NCI-H1694 treated with DMSO at 0.1 percent for 48 hours (cell line): ENCODE measurements at regions not wholly inside any gene's neighbourhood (a gene's known extent, or its start where the extent isn't known, plus 50 kb on each side); places are given as distances from the start of the nearest gene placed in this dataset.

Source experiments
- DNase-seq: peaks from one replicate; lab custom pipeline; 2025; lab: John Stamatoyannopoulos, UW

GRCh38 chr2:226079671-226080181, 680.2 kb downstream of the NYAP2 start:
- DNase-seq = no peak

GRCh38 chr2:226079196-226079595, 679.7 kb downstream of the NYAP2 start:
- DNase-seq = no peak

GRCh38 chr2:226078666-226079065, 679.2 kb downstream of the NYAP2 start:
- no peak for DNase-seq

- no peak for DNase-seq
These were observed 678.3 kb downstream of the NYAP2 start for GRCh38 chr2:226077841-226078240.

- no peak for DNase-seq
These were observed 677.5 kb downstream of the NYAP2 start for GRCh38 chr2:226077031-226077430.

- DNase-seq = no peak
These were observed 677.0 kb downstream of the NYAP2 start for GRCh38 chr2:226076529-226076928.

- DNase-seq = no peak
These were observed 674.9 kb downstream of the NYAP2 start for GRCh38 chr2:226074391-226074790.

GRCh38 chr2:226073496-226074160, 674.1 kb downstream of the NYAP2 start:
- DNase-seq = no peak

- no peak for DNase-seq
These were observed 667.4 kb downstream of the NYAP2 start for GRCh38 chr2:226066873-226067272.

- DNase-seq = no peak
These were observed 666.9 kb downstream of the NYAP2 start for GRCh38 chr2:226066391-226066790.

- DNase-seq = no peak
These were observed 665.5 kb downstream of the NYAP2 start for GRCh38 chr2:226064932-226065570.

GRCh38 chr2:226063704-226064440, 664.4 kb downstream of the NYAP2 start:
- no peak for DNase-seq

- DNase-seq = no peak
These were observed 660.6 kb downstream of the NYAP2 start for GRCh38 chr2:226059961-226060627.

GRCh38 chr2:226057914-226058313, 658.4 kb downstream of the NYAP2 start:
- no peak for DNase-seq

GRCh38 chr2:226057365-226057764, 657.9 kb downstream of the NYAP2 start:
- no peak for DNase-seq

GRCh38 chr2:226052772-226053416, 653.4 kb downstream of the NYAP2 start:
- no peak for DNase-seq

- no peak for DNase-seq
These were observed 651.3 kb downstream of the NYAP2 start for GRCh38 chr2:226050822-226051221.

- DNase-seq = no peak
These were observed 649.1 kb downstream of the NYAP2 start for GRCh38 chr2:226048611-226049010.

- no peak for DNase-seq
These were observed 645.6 kb downstream of the NYAP2 start for GRCh38 chr2:226045080-226045479.

GRCh38 chr2:226040344-226040900, 640.9 kb downstream of the NYAP2 start:
- DNase-seq = no peak

- no peak for DNase-seq
These were observed 638.0 kb downstream of the NYAP2 start for GRCh38 chr2:226037526-226037925.
